Endothelial cell of umbilical vein (primary cell): ENCODE measurements at regions not wholly inside any gene's neighbourhood (a gene's known extent, or its start where the extent isn't known, plus 50 kb on each side); places are given as distances from the start of the nearest gene placed in this dataset.

Source experiments
- FOS ChIP-seq: IDR thresholded peaks from 2 replicates; pipeline ENCODE4 v1.6.1; 2011; ENCODE audit warnings: mild to moderate bottlenecking, low read length, moderate library complexity, borderline replicate concordance; ENCODE audit not compliant: insufficient read depth
- MYC ChIP-seq: IDR thresholded peaks from one replicate; pipeline ENCODE4 v1.6.1; 2011; ENCODE audit warnings: mild to moderate bottlenecking, low read depth, low read length
- POLR2AphosphoS5 ChIP-seq: IDR thresholded peaks from 2 replicates; pipeline ENCODE4 v1.6.1; 2012; ENCODE audit warnings: low read depth, mild to moderate bottlenecking, control low read depth, low read length, moderate library complexity; ENCODE audit not compliant: insufficient read depth
- TF ChIP-seq, protein P1 (sequence below), 2 donors: IDR thresholded peaks; 1 replicate in 1 of 2; 2 replicates in 1 of 2; pipeline ENCODE4 v1.5.1; 2011; ENCODE audit warnings: low read length in 2 of 2, mild to moderate bottlenecking in 2 of 2, moderate library complexity in 2 of 2, control low read depth in 1 of 2, inconsistent platforms in 1 of 2, low read depth in 1 of 2; ENCODE audit not compliant: insufficient read depth in 1 of 2; ENCODE audit errors: extremely low read depth in 1 of 2

DNA sequence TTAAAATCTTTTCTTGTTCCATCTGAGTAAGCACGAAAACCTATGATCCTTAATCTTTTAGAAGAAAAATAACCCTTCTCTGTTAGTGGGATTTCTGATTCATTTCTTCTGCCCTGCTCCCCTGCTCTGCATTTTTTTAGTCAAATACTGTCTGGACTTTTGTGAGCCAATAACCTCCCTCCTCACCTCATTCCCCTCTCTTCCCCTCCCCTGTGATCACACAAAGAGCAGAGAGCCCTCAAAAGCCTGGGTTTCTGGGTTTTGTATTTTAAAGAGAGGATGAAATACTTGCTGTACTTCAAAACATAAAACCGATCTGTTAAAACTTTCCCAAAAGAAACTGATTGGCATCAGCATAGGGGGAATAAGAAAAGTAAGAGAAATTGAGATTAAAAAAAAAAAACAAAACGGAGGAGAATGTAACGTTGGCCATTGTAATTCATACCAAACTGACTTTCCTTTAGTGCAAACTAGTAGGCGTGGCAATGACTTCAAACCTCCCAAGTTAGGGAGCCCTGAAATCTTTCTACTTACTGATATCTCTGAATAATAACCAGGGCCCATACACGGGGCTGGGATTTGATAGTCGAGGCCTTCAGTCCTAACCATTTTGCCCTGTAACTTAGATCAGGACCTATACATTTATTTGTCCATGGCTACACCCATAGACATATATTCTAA lies 232.9 kb downstream of the TM9SF2 start:
- TF ChIP-seq, protein P1, sequence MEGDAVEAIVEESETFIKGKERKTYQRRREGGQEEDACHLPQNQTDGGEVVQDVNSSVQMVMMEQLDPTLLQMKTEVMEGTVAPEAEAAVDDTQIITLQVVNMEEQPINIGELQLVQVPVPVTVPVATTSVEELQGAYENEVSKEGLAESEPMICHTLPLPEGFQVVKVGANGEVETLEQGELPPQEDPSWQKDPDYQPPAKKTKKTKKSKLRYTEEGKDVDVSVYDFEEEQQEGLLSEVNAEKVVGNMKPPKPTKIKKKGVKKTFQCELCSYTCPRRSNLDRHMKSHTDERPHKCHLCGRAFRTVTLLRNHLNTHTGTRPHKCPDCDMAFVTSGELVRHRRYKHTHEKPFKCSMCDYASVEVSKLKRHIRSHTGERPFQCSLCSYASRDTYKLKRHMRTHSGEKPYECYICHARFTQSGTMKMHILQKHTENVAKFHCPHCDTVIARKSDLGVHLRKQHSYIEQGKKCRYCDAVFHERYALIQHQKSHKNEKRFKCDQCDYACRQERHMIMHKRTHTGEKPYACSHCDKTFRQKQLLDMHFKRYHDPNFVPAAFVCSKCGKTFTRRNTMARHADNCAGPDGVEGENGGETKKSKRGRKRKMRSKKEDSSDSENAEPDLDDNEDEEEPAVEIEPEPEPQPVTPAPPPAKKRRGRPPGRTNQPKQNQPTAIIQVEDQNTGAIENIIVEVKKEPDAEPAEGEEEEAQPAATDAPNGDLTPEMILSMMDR (IDR thresholded peaks at IDR 0.05; ENCODE audit: extremely low read depth in 1 of 2, insufficient read depth in 1 of 2, low read depth in 1 of 2, low read length in 2 of 2): no peak
- TF ChIP-seq POLR2AphosphoS5: no peak
- no peak for TF ChIP-seq FOS
- TF ChIP-seq MYC: no peak
